HG03135 (cell line): ENCODE measurements at regions not wholly inside any gene's neighbourhood (a gene's known extent, or its start where the extent isn't known, plus 50 kb on each side); places are given as distances from the start of the nearest gene placed in this dataset.

Experiments used
- ATAC-seq: cut with Tn5 transposase; IDR thresholded peaks from one replicate; pipeline ENCODE4 v1.9.1; 2021; ENCODE audit warnings: mild to moderate bottlenecking, moderate library complexity; ENCODE audit not compliant: unreplicated experiment

GRCh38 chr9:105912157-105912862 lies 218.0 kb downstream of the TMEM38B start:
- ATAC-seq = no peak

DNA sequence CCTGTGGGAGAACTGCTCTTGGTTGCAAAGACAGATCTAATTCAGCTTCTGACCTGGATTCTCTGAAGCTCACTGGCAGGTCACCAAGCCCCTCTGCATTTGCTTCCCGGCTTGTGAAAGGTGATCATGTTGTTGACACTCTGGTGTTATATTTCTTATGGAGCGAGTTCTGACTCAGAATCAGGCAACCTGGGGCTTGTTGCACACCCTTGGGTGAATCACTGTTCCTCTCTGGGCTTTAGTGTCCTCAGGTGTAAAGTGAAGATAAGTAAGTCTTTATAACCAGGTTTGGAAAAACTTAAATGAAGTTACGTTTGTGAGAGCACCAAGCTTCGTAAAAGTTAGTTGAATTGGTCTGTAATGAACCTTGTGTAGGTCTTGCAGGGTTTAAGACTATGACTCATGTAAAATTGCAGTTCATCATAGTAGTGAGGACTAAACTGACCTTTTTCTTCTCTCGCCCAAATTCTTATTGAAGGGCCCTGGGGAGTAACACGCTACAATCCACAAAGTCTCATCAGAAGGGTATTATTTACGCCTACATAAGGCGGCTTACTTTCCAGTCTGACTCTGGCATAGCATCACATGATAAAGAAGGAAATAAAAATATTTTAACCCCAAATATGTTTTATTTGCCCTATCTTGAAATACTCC lies 218.6 kb downstream of the TMEM38B start:
- no peak for ATAC-seq

GRCh38 chr9:105921057-105921726 lies 226.9 kb downstream of the TMEM38B start:
- no peak for ATAC-seq

DNA sequence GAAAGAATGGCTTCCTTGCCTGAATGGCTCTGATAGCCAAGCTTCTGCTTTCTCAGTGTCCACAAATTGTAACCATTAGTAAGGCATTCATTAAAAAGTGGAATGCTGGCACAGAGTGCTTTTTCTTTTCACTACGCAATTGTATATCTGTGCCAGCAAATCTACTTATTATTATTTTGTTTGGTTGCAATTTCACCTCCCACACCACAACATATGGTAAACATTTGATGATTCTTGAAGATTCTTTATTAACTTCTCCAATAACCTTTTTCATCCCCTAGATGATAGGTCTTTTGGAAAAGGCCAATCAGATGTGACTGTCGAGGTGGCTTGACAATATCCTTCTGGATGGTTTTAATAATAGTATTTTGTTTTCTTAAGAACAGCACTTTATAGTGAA lies 234.1 kb downstream of the TMEM38B start:
- ATAC-seq = no peak

DNA sequence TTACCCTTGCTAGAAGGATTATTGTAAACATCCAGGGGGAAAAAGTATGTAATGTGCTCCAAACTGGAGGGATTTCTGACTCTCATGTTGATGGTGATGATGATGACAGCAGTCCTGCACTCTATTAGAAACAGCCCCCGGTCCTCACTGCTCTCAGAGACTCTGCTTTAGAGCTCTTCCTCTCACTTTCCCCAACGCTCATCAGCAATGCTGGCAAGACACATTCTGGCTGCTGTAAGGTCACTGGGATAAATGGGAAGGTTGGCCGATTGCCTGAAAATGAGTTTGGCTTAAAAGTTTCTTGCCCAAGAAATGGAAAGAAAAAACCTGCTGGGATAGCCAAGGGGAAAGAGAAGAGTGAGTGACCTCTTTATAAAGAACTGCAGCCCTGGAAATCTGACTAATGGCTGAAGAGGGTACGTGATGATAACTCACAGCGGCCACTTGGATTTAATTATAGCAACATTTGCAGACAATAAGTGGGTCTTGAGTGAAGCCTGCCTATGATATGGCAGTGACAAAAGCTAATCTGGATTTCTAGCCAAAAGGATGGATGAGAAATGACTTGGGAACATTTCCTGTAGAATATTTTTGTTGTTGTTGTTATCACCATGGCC lies 235.8 kb downstream of the TMEM38B start:
- no peak for ATAC-seq

- no peak for ATAC-seq
These were observed 237.9 kb downstream of the TMEM38B start for GRCh38 chr9:105932276-105932675.

GRCh38 chr9:105950448-105950847 lies 256.1 kb downstream of the TMEM38B start:
- no peak for ATAC-seq

DNA sequence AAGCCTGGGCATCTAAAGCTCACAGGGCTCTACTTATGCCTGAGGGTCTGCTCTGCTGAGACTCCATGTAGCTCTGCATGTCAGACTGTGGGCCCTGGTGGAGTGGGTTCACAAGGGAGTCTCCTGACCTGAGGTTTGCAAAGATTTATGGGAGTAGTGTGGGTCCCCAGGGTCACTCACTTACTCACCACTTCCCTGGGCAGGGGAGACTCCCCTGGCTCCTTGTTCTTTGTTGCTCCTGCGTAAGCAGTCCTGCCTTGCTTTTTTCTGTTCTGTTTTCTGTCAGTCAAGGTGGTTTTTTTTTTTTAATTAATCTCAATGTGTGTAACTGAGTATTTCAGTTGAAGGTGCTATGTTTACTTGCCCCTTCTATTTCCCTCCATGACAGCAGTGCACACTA lies 256.6 kb downstream of the TMEM38B start:
- ATAC-seq = no peak

GRCh38 chr9:105954517-105954916 lies 260.2 kb downstream of the TMEM38B start:
- ATAC-seq = no peak

GRCh38 chr9:105957830-105958229 lies 263.5 kb downstream of the TMEM38B start:
- no peak for ATAC-seq

GRCh38 chr9:105958587-105958986 lies 264.2 kb downstream of the TMEM38B start:
- ATAC-seq = no peak

DNA sequence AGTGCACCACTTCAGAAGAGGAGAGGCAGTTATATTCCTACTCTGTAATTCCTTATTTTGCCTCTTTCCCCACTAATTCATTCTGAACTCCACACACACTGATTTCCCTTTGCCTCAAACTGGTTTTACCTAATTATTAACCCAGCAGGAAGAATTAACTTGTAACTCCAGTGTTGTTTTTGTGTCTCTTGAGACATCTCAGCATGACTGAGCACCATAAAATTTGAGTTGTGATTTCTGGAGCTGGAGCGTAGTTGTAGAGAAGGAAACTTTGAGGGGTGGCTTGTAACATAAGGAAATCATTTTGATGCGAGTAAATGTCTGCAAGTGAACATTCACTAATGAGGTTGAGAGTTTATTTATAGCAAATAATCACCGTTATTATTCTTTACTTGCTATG lies 265.2 kb downstream of the TMEM38B start:
- ATAC-seq = no peak

GRCh38 chr9:105963343-105964099 lies 269.2 kb downstream of the TMEM38B start:
- ATAC-seq = no peak

DNA sequence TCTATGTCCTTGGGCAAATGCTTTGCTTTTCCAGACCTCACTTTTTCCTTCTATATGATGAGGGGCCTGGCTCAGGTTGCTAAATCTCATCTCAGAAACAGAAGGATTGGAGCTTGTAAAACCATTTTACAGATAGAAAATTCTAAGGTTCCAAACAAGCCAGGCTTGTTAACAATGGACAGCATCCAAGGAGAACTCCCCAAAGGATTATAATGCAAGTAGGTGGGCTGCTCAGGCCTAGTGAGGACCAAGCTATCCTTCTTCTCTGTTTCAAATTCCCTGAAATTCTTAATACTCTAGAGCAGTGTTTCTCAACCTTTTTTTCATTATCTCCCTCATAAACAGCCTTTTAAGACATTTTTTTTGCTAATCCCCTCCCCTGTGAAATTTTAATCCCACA lies 269.8 kb downstream of the TMEM38B start:
- no peak for ATAC-seq

GRCh38 chr9:105966834-105967233 lies 272.5 kb downstream of the TMEM38B start:
- ATAC-seq = no peak

DNA sequence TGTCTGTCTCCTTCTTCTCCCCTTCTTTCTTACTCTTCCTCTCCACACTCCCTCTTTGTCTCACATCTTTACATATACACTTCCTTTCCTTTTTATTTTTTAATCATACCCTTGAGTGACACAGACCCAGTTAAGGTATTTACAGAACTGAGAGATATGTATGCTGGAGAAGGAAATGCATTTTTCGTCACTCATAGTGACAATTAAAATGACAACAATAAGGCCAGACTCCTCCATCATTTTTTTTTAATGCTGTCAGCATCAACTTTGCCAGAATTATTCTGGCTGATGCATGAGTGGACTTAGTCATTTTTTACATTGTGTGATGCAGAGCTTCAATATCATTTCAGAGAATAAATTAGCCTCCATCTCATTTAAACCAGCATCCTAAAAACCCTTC lies 272.9 kb downstream of the TMEM38B start:
- no peak for ATAC-seq

GRCh38 chr9:105967797-105968196 lies 273.5 kb downstream of the TMEM38B start:
- ATAC-seq = no peak

DNA sequence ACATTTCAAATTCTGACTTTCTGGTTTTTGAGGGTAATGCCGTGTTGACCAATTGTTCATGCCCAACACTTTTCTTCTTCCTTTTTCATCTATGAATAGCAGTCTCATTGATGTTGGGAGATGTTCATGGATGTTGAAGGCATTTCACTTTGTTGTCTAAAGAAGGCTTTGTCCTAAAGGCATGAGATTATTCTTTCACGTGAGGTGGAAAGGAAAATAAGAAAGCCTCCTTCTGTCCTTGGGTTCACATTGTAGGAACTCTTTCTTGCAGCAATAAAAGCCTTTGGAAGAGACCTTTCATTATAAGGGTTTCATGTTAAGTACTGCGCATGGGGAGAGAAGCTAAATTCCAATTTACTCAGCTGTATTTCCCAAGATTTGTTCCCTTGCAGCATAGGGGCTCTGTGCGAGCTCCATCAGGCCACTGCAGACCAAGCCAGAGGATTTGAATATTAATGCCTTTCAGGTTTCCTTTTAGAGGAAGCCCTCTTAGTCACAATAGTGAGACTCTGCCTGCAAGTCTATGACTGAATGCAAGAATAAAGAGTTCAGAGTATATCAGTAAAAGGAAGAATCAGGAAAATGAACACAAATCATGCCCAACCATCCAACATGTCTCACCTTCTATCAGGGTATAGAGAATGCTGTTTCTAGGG lies 274.6 kb downstream of the TMEM38B start:
- no peak for ATAC-seq

DNA sequence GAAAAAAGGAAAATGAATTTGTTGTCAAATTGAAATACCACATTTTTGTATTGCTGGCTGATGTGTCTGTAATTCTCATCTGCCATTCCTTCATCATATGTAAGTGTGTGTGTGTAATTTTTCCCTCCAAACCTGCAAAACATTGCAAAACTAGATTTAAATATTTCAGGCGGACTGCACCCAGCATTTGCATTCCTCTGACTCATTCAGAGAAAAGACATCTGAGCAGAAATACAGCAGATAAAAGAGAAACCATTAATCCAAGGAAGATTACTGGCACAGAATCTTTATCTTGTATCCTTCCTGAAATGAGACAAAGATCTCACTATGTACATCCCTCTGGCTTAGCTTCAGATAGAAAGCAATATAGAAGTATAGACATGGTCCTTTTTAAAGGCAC lies 275.3 kb downstream of the TMEM38B start:
- ATAC-seq = no peak

DNA sequence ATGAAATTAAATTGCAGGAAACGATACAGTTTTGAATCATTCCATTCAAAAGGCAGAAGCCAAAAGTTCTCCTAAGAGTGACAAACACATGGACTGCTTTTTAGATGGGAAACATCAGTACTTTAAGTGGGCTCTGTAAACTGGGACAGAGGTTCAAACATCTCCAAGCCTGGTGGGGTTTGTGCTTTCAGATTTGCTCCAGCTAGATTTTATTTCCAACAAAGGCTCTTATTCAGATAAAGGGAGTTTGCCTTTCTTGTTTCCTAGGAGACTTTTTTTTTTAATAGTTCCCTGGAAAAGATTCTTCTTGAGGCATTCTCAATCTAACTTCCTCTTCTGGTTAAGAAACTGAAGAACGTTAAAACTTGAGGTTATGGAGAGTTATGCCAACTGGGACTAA lies 277.6 kb downstream of the TMEM38B start:
- no peak for ATAC-seq
